Mesenchymal stem cell (in vitro differentiated cells and primary cell): ENCODE measurements at regions not wholly inside any gene's neighbourhood (a gene's known extent, or its start where the extent isn't known, plus 50 kb on each side); places are given as distances from the start of the nearest gene placed in this dataset. TPM values are rescaled to one million over a fixed set of nuclear protein-coding genes. Genes with fewer than 3 reads are reported as not detected.

ENCODE experiments used
- DNase-seq: peaks from one replicate; pipeline ENCODE4 v3.0.0-alpha.2; 2013
- H2AFZ ChIP-seq: one replicate; pipeline ENCODE4 v1.6.1; 2013; ENCODE audit warnings: low read depth, mild to moderate bottlenecking, control low read depth, inconsistent platforms, low read length, moderate library complexity
- H2AK5ac ChIP-seq: 2 replicates; pipeline ENCODE4 v1.6.1; 2013; ENCODE audit warnings: low read length, moderate library complexity, mild to moderate bottlenecking, inconsistent platforms; ENCODE audit not compliant: severe bottlenecking
- H2BK120ac ChIP-seq: one replicate; pipeline ENCODE4 v1.6.1; 2013; ENCODE audit warnings: low read depth, mild to moderate bottlenecking, inconsistent platforms, low read length, moderate library complexity
- H2BK12ac ChIP-seq, 2 experiments: one replicate each; pipeline ENCODE4 v1.6.1; 2013; ENCODE audit warnings: inconsistent platforms in 2 of 2, low read length in 2 of 2, mild to moderate bottlenecking in 2 of 2, moderate library complexity in 2 of 2, control low read depth in 1 of 2
- H2BK15ac ChIP-seq: one replicate; pipeline ENCODE4 v1.6.1; 2013; ENCODE audit warnings: mild to moderate bottlenecking, low read depth, inconsistent platforms; ENCODE audit not compliant: poor library complexity, severe bottlenecking
- H2BK5ac ChIP-seq: 2 replicates; pipeline ENCODE4 v1.6.1; 2013; ENCODE audit warnings: low read depth, mild to moderate bottlenecking, low read length, control low read depth, inconsistent platforms; ENCODE audit not compliant: poor library complexity, severe bottlenecking
- H3K14ac ChIP-seq, 2 experiments: one replicate each; pipeline ENCODE4 v1.6.1; 2013; ENCODE audit warnings: inconsistent platforms in 2 of 2, low read length in 2 of 2, control low read depth in 1 of 2, mild to moderate bottlenecking in 1 of 2, moderate library complexity in 1 of 2
- H3K18ac ChIP-seq, 2 experiments: one replicate each; pipeline ENCODE4 v1.6.1; 2013; ENCODE audit warnings: inconsistent platforms in 2 of 2, low read length in 2 of 2, control low read depth in 1 of 2, low read depth in 1 of 2, mild to moderate bottlenecking in 1 of 2
- H3K23ac ChIP-seq, 2 experiments: one replicate each; pipeline ENCODE4 v1.6.1; 2013; ENCODE audit warnings: inconsistent platforms in 2 of 2, low read length in 2 of 2, mild to moderate bottlenecking in 2 of 2, moderate library complexity in 2 of 2, control low read depth in 1 of 2
- H3K27ac ChIP-seq: 2 replicates; pipeline ENCODE4 v1.5.1; 2013; ENCODE audit warnings: mild to moderate bottlenecking, moderate library complexity, low read length, control low read depth, inconsistent platforms; ENCODE audit not compliant: poor library complexity, severe bottlenecking
- H3K27me3 ChIP-seq, 2 experiments: 2 replicates each; pipeline versions ENCODE4 v1.6.1 to v1.7.0; 2013; ENCODE audit warnings: low read length in 2 of 2, mild to moderate bottlenecking in 2 of 2, moderate library complexity in 2 of 2, control low read depth in 1 of 2, inconsistent platforms in 1 of 2; ENCODE audit not compliant: control insufficient read depth in 1 of 2, insufficient read depth in 1 of 2
- H3K36me3 ChIP-seq, 2 experiments: 2 replicates each; pipeline versions ENCODE4 v1.6.1 to v1.7.0; 2013; ENCODE audit warnings: low read length in 2 of 2, control low read depth in 1 of 2, inconsistent platforms in 1 of 2, low read depth in 1 of 2, mild to moderate bottlenecking in 1 of 2; ENCODE audit not compliant: insufficient read depth in 2 of 2, control insufficient read depth in 1 of 2
- H3K4ac ChIP-seq, 2 experiments: one replicate each; pipeline ENCODE4 v1.6.1; 2013; ENCODE audit warnings: inconsistent platforms in 2 of 2, low read length in 2 of 2, mild to moderate bottlenecking in 2 of 2, moderate library complexity in 2 of 2, control low read depth in 1 of 2, low read depth in 1 of 2
- H3K4me1 ChIP-seq: 2 replicates; pipeline ENCODE4 v1.6.1; 2013; ENCODE audit warnings: low read depth, low read length, control low read depth; ENCODE audit not compliant: control insufficient read depth, insufficient read depth
- H3K4me2 ChIP-seq: 2 replicates; pipeline ENCODE4 v1.6.1; 2013; ENCODE audit warnings: low read length, mild to moderate bottlenecking, inconsistent platforms; ENCODE audit not compliant: poor library complexity, severe bottlenecking
- H3K4me3 ChIP-seq, 2 experiments: 2 replicates each; pipeline versions ENCODE4 v1.5.1 to v1.7.0; 2013; ENCODE audit warnings: low read length in 2 of 2, mild to moderate bottlenecking in 2 of 2, control low read depth in 1 of 2, low read depth in 1 of 2; ENCODE audit not compliant: insufficient read depth in 1 of 2
- H3K79me1 ChIP-seq: replicated peaks from 2 replicates; pipeline ENCODE4 v1.6.1; 2013; ENCODE audit warnings: mild to moderate bottlenecking, control low read depth, low read length, inconsistent platforms; ENCODE audit not compliant: poor library complexity, severe bottlenecking
- H3K9ac ChIP-seq: 2 replicates; pipeline ENCODE4 v1.7.0; 2013; ENCODE audit warnings: mild to moderate bottlenecking, low read length, moderate library complexity
- H3K9me3 ChIP-seq: 2 replicates; pipeline ENCODE4 v1.7.0; 2013; ENCODE audit warnings: mild to moderate bottlenecking, low read length; ENCODE audit not compliant: control insufficient read depth
- H4K8ac ChIP-seq: one replicate; pipeline ENCODE4 v1.6.1; 2013; ENCODE audit warnings: inconsistent platforms, mild to moderate bottlenecking, low read length, moderate library complexity
- H4K91ac ChIP-seq: one replicate; pipeline ENCODE4 v1.6.1; 2013; ENCODE audit warnings: mild to moderate bottlenecking, low read length, inconsistent platforms
- WGBS: methylation state at CpG from one replicate; pipeline ENCODE4 v1.1.7; 2013; ENCODE audit warnings: mixed read lengths; 5-methylcytosine and 5-hydroxymethylcytosine counted together
- small RNA-seq: library from polyadenylated mRNA; stranded (forward); fragments of <200 nt; extraction: miRNeasy Mini kit (QIAGEN cat#:217004); gene quantifications from one replicate; pipeline ENCODE3, GENCODE V24; 2013; ENCODE audit warnings: low read depth

GRCh38 chr18:47313901-47314300 is 62.4 kb upstream of the SKOR2 start:
- Histone ChIP-seq H2BK15ac (no peak overlapping the region), H2BK12ac (no peak overlapping the region), H3K14ac (no peak overlapping the region), H4K91ac (no peak overlapping the region), H3K4me3 (no peak overlapping the region), H3K4me2 (no peak overlapping the region), H3K9me3 (no peaks in the 10 kb centered on the region), H4K8ac (no peak overlapping the region), H3K4me1 (no peaks in the 10 kb centered on the region), H3K4ac (no peak overlapping the region), H3K23ac (no peak overlapping the region), H2BK120ac (no peak overlapping the region), H2BK5ac (no peak overlapping the region), H3K18ac (no peak overlapping the region), H3K36me3 (no peaks in the 10 kb centered on the region), H3K9ac (no peak overlapping the region), H3K79me1 (no peaks in the 10 kb centered on the region), H2AK5ac (no peak overlapping the region), H3K27ac (no peak overlapping the region), H2AFZ (no peak overlapping the region), H3K27me3 (no peaks in the 10 kb centered on the region)
- 55% methylated on average over 4 of the region's 4 CpGs for WGBS
- no peak for DNase-seq

GRCh38 chr18:47311585-47311984 is 60.1 kb upstream of the SKOR2 start:
- H3K27ac ChIP-seq: no peak overlapping the region
- no peak overlapping the region for H2BK5ac ChIP-seq
- no peak overlapping the region for H3K9ac ChIP-seq
- H2AFZ ChIP-seq: no peak overlapping the region
- no peak overlapping the region for H3K18ac ChIP-seq
- no peak overlapping the region for H2BK15ac ChIP-seq
- no peak overlapping the region for H3K14ac ChIP-seq
- H3K79me1 ChIP-seq: no peaks in the 10 kb centered on the region
- no peaks in the 10 kb centered on the region for H3K27me3 ChIP-seq
- H3K4me3 ChIP-seq: no peak overlapping the region
- no peak overlapping the region for H3K4ac ChIP-seq
- H3K9me3 ChIP-seq: no peaks in the 10 kb centered on the region
- 54% methylated on average over 1 of the region's 2 CpGs for WGBS
- H2BK12ac ChIP-seq: no peak overlapping the region
- no peak overlapping the region for H3K23ac ChIP-seq
- no peaks in the 10 kb centered on the region for H3K36me3 ChIP-seq
- no peak overlapping the region for H4K8ac ChIP-seq
- H2BK120ac ChIP-seq: no peak overlapping the region
- no peak for DNase-seq
- no peaks in the 10 kb centered on the region for H3K4me1 ChIP-seq
- H2AK5ac ChIP-seq: no peak overlapping the region
- no peak overlapping the region for H3K4me2 ChIP-seq
- H4K91ac ChIP-seq: no peak overlapping the region

Small RNA genes lying in the stretch of these regions (small RNA-seq; reads per million reads assigned to genes)
- not detected for gene MIR4527
